ENCODE measurements at regions not wholly inside any gene's neighbourhood (a gene's known extent, or its start where the extent isn't known, plus 50 kb on each side); places are given as distances from the start of the nearest gene placed in this dataset.

- H3K27ac ChIP-seq (ENCODE audit: extremely low read depth, low read depth, low read length), result no peak overlapping the region
- ChIA-PET POLR2A (no interaction called here), CTCF (no interaction called here)
- H3K4me1 ChIP-seq (ENCODE audit: control insufficient read depth, insufficient read depth, low read length), result no peaks in the 10 kb centered on the region
- TF ChIP-seq ZNF302 (tag by site-specific recombination; IDR thresholded peaks at IDR 0.05; ENCODE audit: low read depth) (no peak), ZNF426 (tag by site-specific recombination; IDR thresholded peaks at IDR 0.05) (no peak), ZNF274 (IDR thresholded peaks at IDR 0.05; ENCODE audit: low read length) (no peak), ZNF274 (tag by site-specific recombination; IDR thresholded peaks at IDR 0.05; ENCODE audit: borderline replicate concordance) (no peak), ZNF791 (tag by site-specific recombination; IDR thresholded peaks at IDR 0.05) (no peak), ZNF558 (tag by site-specific recombination; IDR thresholded peaks at IDR 0.05) (no peak), ZNF747 (tag by site-specific recombination; IDR thresholded peaks at IDR 0.05) (no peak), ZNF174 (tag by site-specific recombination; IDR thresholded peaks at IDR 0.05) (no peak), ZNF121 (tag by site-specific recombination; IDR thresholded peaks at IDR 0.05) (no peak), ZNF394 (tag by site-specific recombination; IDR thresholded peaks at IDR 0.05; ENCODE audit: borderline replicate concordance) (no peak), ZNF521 (tag by site-specific recombination; IDR thresholded peaks at IDR 0.05) (no peak), HIC1 (tag by site-specific recombination; IDR thresholded peaks at IDR 0.05) (no peak), ZNF629 (tag by site-specific recombination; IDR thresholded peaks at IDR 0.05) (no peak), ZNF335 (tag by site-specific recombination; conservative IDR thresholded peaks at IDR 0.05) (no peak), KLF17 (tag by site-specific recombination; IDR thresholded peaks at IDR 0.05) (no peak), SP7 (tag by site-specific recombination; IDR thresholded peaks at IDR 0.05) (no peak)
- no peak overlapping the region for H3K4me3 ChIP-seq (ENCODE audit: low read depth, low read length)
- H3K36me3 ChIP-seq (ENCODE audit: control insufficient read depth in 2 of 2, insufficient read depth in 1 of 2, low read length in 2 of 2), result no peaks in the 10 kb centered on the region
- H3K9me3 ChIP-seq (ENCODE audit: control insufficient read depth, insufficient read depth, low read depth, low read length), result no peaks in the 10 kb centered on the region
Measured at GRCh38 chr2:195199864-195200263, 457.2 kb upstream of the SLC39A10 start.

GRCh38 chr2:195181059-195181705 is 475.8 kb upstream of the SLC39A10 start:
- Histone ChIP-seq H3K4me1 (ENCODE audit: control insufficient read depth, insufficient read depth, low read length) (no peaks in the 10 kb centered on the region), H3K27ac (ENCODE audit: extremely low read depth, low read depth, low read length) (no peak overlapping the region), H3K9me3 (ENCODE audit: control insufficient read depth, insufficient read depth, low read depth, low read length) (no peaks in the 10 kb centered on the region), H3K4me3 (ENCODE audit: low read depth, low read length) (no peak overlapping the region), H3K36me3 (ENCODE audit: control insufficient read depth in 2 of 2, insufficient read depth in 1 of 2, low read length in 2 of 2) (no peaks in the 10 kb centered on the region)
- ChIA-PET POLR2A (no interaction called here), CTCF (no interaction called here)
- TF ChIP-seq ZNF155 (tag by site-specific recombination; IDR thresholded peaks at IDR 0.05) (no peak), GLIS1 (tag by site-specific recombination; IDR thresholded peaks at IDR 0.05) (no peak), ZNF324 (tag by site-specific recombination; IDR thresholded peaks at IDR 0.05) (no peak), ZNF621 (tag by site-specific recombination; IDR thresholded peaks at IDR 0.05) (no peak), ZNF266 (tag by site-specific recombination; IDR thresholded peaks at IDR 0.05; ENCODE audit: low read depth) (no peak), SETDB1 (IDR thresholded peaks at IDR 0.05; ENCODE audit: insufficient read length, low read length) (no peak), BCL6B (tag by site-specific recombination; IDR thresholded peaks at IDR 0.05) (no peak), ZNF654 (tag by site-specific recombination; IDR thresholded peaks at IDR 0.05; ENCODE audit: low read depth) (no peak), TRIM28 (IDR thresholded peaks at IDR 0.05; ENCODE audit: borderline replicate concordance, low read length) (no peak), ZSCAN30 (tag by site-specific recombination; IDR thresholded peaks at IDR 0.05) (no peak), ZNF146 (tag by site-specific recombination; IDR thresholded peaks at IDR 0.05) (no peak)
- TF ChIP-seq, protein P1, sequence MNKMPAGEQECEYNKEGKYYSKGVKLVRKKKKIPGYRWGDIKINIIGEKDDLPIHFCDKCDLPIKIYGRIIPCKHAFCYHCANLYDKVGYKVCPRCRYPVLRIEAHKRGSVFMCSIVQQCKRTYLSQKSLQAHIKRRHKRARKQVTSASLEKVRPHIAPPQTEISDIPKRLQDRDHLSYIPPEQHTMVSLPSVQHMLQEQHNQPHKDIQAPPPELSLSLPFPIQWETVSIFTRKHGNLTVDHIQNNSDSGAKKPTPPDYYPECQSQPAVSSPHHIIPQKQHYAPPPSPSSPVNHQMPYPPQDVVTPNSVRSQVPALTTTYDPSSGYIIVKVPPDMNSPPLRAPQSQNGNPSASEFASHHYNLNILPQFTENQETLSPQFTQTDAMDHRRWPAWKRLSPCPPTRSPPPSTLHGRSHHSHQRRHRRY (tag by site-specific recombination; IDR thresholded peaks at IDR 0.05), result no peak
- TF ChIP-seq, protein P2, sequence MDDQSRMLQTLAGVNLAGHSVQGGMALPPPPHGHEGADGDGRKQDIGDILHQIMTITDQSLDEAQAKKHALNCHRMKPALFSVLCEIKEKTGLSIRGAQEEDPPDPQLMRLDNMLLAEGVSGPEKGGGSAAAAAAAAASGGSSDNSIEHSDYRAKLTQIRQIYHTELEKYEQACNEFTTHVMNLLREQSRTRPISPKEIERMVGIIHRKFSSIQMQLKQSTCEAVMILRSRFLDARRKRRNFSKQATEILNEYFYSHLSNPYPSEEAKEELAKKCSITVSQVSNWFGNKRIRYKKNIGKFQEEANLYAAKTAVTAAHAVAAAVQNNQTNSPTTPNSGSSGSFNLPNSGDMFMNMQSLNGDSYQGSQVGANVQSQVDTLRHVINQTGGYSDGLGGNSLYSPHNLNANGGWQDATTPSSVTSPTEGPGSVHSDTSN (CRISPR knock-in tag; IDR thresholded peaks at IDR 0.05), result no peak
- TF ChIP-seq, protein P3, sequence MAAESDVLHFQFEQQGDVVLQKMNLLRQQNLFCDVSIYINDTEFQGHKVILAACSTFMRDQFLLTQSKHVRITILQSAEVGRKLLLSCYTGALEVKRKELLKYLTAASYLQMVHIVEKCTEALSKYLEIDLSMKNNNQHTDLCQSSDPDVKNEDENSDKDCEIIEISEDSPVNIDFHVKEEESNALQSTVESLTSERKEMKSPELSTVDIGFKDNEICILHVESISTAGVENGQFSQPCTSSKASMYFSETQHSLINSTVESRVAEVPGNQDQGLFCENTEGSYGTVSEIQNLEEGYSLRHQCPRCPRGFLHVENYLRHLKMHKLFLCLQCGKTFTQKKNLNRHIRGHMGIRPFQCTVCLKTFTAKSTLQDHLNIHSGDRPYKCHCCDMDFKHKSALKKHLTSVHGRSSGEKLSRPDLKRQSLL (tag by site-specific recombination; IDR thresholded peaks at IDR 0.05), result no peak
